Fibroblast of lung (primary cell): ENCODE measurements at regions not wholly inside any gene's neighbourhood (a gene's known extent, or its start where the extent isn't known, plus 50 kb on each side); places are given as distances from the start of the nearest gene placed in this dataset.

Experiments
- DNase-seq, 2 donors: peaks; one replicate each; pipeline versions ENCODE4 v3.0.0 to v3.0.0-alpha.2; 2010; ENCODE audit warnings: low read depth in 2 of 2
- H2AFZ ChIP-seq: 2 replicates; pipeline ENCODE4 v1.5.1; 2012; ENCODE audit warnings: low read length, control low read depth, inconsistent platforms
- H3K27ac ChIP-seq: 2 replicates; pipeline ENCODE4 v1.5.1; 2011; ENCODE audit warnings: low read length, control low read depth; ENCODE audit not compliant: insufficient read depth
- H3K27me3 ChIP-seq: 2 replicates; pipeline ENCODE4 v1.5.1; 2011; ENCODE audit warnings: mild to moderate bottlenecking, low read length; ENCODE audit not compliant: control insufficient read depth, insufficient read depth
- H3K36me3 ChIP-seq: 2 replicates; pipeline ENCODE4 v1.5.1; 2011; ENCODE audit warnings: low read length; ENCODE audit not compliant: control insufficient read depth, insufficient read depth
- H3K4me1 ChIP-seq: 2 replicates; pipeline ENCODE4 v1.5.1; 2011; ENCODE audit warnings: low read length; ENCODE audit not compliant: control insufficient read depth, insufficient read depth; ENCODE audit errors: extremely low read depth
- H3K4me2 ChIP-seq: 2 replicates; pipeline ENCODE4 v1.5.1; 2011; ENCODE audit warnings: low read length, control low read depth; ENCODE audit not compliant: insufficient read depth; ENCODE audit errors: extremely low read depth
- H3K4me3 ChIP-seq, 4 experiments: fragments of 200-600 bp in 1 of 4; sonication (generic) in 1 of 4; replicated peaks in 1 of 4; 2 replicates each; pipeline ENCODE4 v1.5.1; 2011 to 2016; ENCODE audit warnings: low read length in 4 of 4, low read depth in 3 of 4, mild to moderate bottlenecking in 3 of 4, control low read depth in 2 of 4, inconsistent platforms in 1 of 4, mixed read lengths in 1 of 4; ENCODE audit not compliant: insufficient read depth in 1 of 4; ENCODE audit errors: control extremely low read depth in 1 of 4
- H3K79me2 ChIP-seq: 2 replicates; pipeline ENCODE4 v1.5.1; 2012; ENCODE audit warnings: mild to moderate bottlenecking, low read length, inconsistent platforms; ENCODE audit not compliant: control insufficient read depth, insufficient read depth
- H3K9ac ChIP-seq: 2 replicates; pipeline ENCODE4 v1.5.1; 2011; ENCODE audit warnings: mild to moderate bottlenecking, low read length, control low read depth; ENCODE audit not compliant: insufficient read depth
- H3K9me3 ChIP-seq: 2 replicates; pipeline ENCODE4 v1.5.1; 2012; ENCODE audit warnings: low read depth, low read length; ENCODE audit not compliant: control insufficient read depth, insufficient read depth
- H4K20me1 ChIP-seq: 2 replicates; pipeline ENCODE4 v1.5.1; 2011; ENCODE audit warnings: low read length; ENCODE audit not compliant: control insufficient read depth, insufficient read depth; ENCODE audit errors: extremely low read depth
- CTCF ChIP-seq, 2 donors: IDR thresholded peaks in 1 of 2; conservative IDR thresholded peaks in 1 of 2; 1 replicate in 1 of 2; 2 replicates in 1 of 2; pipeline ENCODE4 v1.5.1; 2011 to 2012; ENCODE audit warnings: low read length in 2 of 2, control low read depth in 1 of 2, inconsistent platforms in 1 of 2, low read depth in 1 of 2, mild to moderate bottlenecking in 1 of 2
- EZH2 ChIP-seq: IDR thresholded peaks from 2 replicates; pipeline ENCODE4 v1.5.1; 2012; ENCODE audit warnings: low read length, control low read depth, mild to moderate bottlenecking; ENCODE audit errors: missing control alignments

- Histone ChIP-seq H3K9me3 (no peaks in the 10 kb centered on the region), H3K4me2 (no peak overlapping the region), H4K20me1 (no peaks in the 10 kb centered on the region), H3K27ac (no peak overlapping the region), H3K27me3 (no peaks in the 10 kb centered on the region), H3K4me3 (no peak overlapping the region), H3K36me3 (no peaks in the 10 kb centered on the region), H3K4me1 (peaks cover 4% of the 10 kb centered on the region), H2AFZ (peak overlapping the region; percentile 8), H3K9ac (no peak overlapping the region), H3K79me2 (no peaks in the 10 kb centered on the region)
- TF ChIP-seq EZH2: no peak
- TF ChIP-seq CTCF (conservative IDR thresholded peaks at IDR 0.05 in 1 of 2, IDR thresholded peaks at IDR 0.05 in 1 of 2; ENCODE audit: low read depth in 1 of 2, low read length in 2 of 2): no peak
- DNase-seq: no peak
Observed at GRCh38 chr20:17867131-17867925, 101.3 kb downstream of the SNX5 start.

GRCh38 chr20:17866234-17867001, 102.2 kb downstream of the SNX5 start:
- no peaks in the 10 kb centered on the region for H4K20me1 ChIP-seq

More at GRCh38 chr20:17866234-17867001, 102.2 kb downstream of the SNX5 start:
- H3K27ac ChIP-seq: no peak overlapping the region
- H3K79me2 ChIP-seq: no peaks in the 10 kb centered on the region
- DNase-seq: no peak
- no peaks in the 10 kb centered on the region for H3K27me3 ChIP-seq
- no peak overlapping the region for H3K9ac ChIP-seq
- H3K4me1 ChIP-seq: peaks cover 4% of the 10 kb centered on the region
- H2AFZ ChIP-seq: no peak overlapping the region
- TF ChIP-seq CTCF (conservative IDR thresholded peaks at IDR 0.05 in 1 of 2, IDR thresholded peaks at IDR 0.05 in 1 of 2; ENCODE audit: low read depth in 1 of 2, low read length in 2 of 2) (no peak), EZH2 (no peak)
- no peak overlapping the region for H3K4me3 ChIP-seq
- no peaks in the 10 kb centered on the region for H3K36me3 ChIP-seq
- no peaks in the 10 kb centered on the region for H3K9me3 ChIP-seq
- no peak overlapping the region for H3K4me2 ChIP-seq
